ENCODE measurements at regions not wholly inside any gene's neighbourhood (a gene's known extent, or its start where the extent isn't known, plus 50 kb on each side); places are given as distances from the start of the nearest gene placed in this dataset.
"Not testable (repeated sequence)": the region's sequence is repeated elsewhere in the genome, so short reads cannot be mapped to it uniquely, and the experiment has no call there.

GRCh38 chr16:60945225-60945624 lies 1091.0 kb downstream of the CDH8 start:
- H3K9me2 ChIP-seq (ENCODE audit: insufficient read depth, low read length), result no peaks in the 10 kb centered on the region
- TF ChIP-seq TAF1 (IDR thresholded peaks at IDR 0.05; ENCODE audit: low read depth) (no peak), MXI1 (conservative IDR thresholded peaks at IDR 0.05; ENCODE audit: poor library complexity, severe bottlenecking) (no peak), SMC3 (conservative IDR thresholded peaks at IDR 0.05; ENCODE audit: poor library complexity) (no peak), EZH2 (IDR thresholded peaks at IDR 0.05; ENCODE audit: borderline replicate concordance, insufficient read depth, low read length, poor library complexity, severe bottlenecking) (no peak), POLR2AphosphoS5 (IDR thresholded peaks at IDR 0.05) (no peak), CTCF (IDR thresholded peaks at IDR 0.05; ENCODE audit: poor library complexity, severe bottlenecking) (no peak), EP300 (conservative IDR thresholded peaks at IDR 0.05; ENCODE audit: poor library complexity, severe bottlenecking) (no peak), REST (IDR thresholded peaks at IDR 0.05; ENCODE audit: borderline replicate concordance) (peak; percentile 56)
- no peaks in the 10 kb centered on the region for H4K20me1 ChIP-seq (ENCODE audit: insufficient read depth)
- H2AFZ ChIP-seq (ENCODE audit: low read depth, low read length), result no peak overlapping the region
- H3K27ac ChIP-seq (ENCODE audit: low read length), result no peak overlapping the region
- no peaks in the 10 kb centered on the region for H3K27me3 ChIP-seq (ENCODE audit: insufficient read depth, low read depth, low read length)
- no peaks in the 10 kb centered on the region for H3K79me2 ChIP-seq (replicated peaks; ENCODE audit: insufficient read depth, low read length)
- H3K9me3 ChIP-seq (ENCODE audit: low read length), result no peaks in the 10 kb centered on the region
- no peak overlapping the region for H3K9ac ChIP-seq (ENCODE audit: low read length)
- H3K4me3 ChIP-seq (ENCODE audit: low read length), result no peak overlapping the region
- no peak overlapping the region for H3K4me2 ChIP-seq (ENCODE audit: low read length)
- no peaks in the 10 kb centered on the region for H3F3A ChIP-seq (ENCODE audit: insufficient read depth, low read length, poor library complexity, severe bottlenecking)
- no peaks in the 10 kb centered on the region for H3K36me3 ChIP-seq (ENCODE audit: insufficient read depth, low read length)

- not testable (repeated sequence) for H3K79me2 ChIP-seq (replicated peaks; ENCODE audit: insufficient read depth, low read length); H3F3A ChIP-seq (ENCODE audit: insufficient read depth, low read length, poor library complexity, severe bottlenecking); H3K27me3 ChIP-seq (ENCODE audit: insufficient read depth, low read depth, low read length); H3K9ac ChIP-seq (ENCODE audit: low read length); H3K27ac ChIP-seq (ENCODE audit: low read length); H3K9me2 ChIP-seq (ENCODE audit: insufficient read depth, low read length); H2AFZ ChIP-seq (ENCODE audit: low read depth, low read length); H3K9me3 ChIP-seq (ENCODE audit: low read length); H3K4me3 ChIP-seq (ENCODE audit: low read length); H3K36me3 ChIP-seq (ENCODE audit: insufficient read depth, low read length); H4K20me1 ChIP-seq (ENCODE audit: insufficient read depth); H3K4me2 ChIP-seq (ENCODE audit: low read length)
These were observed 1100.0 kb downstream of the CDH8 start for GRCh38 chr16:60936189-60936588.

GRCh38 chr16:60932600-60932999 lies 1103.6 kb downstream of the CDH8 start:
- Histone ChIP-seq H3K9me2 (ENCODE audit: insufficient read depth, low read length) (no peaks in the 10 kb centered on the region), H3K9ac (ENCODE audit: low read length) (no peak overlapping the region), H2AFZ (ENCODE audit: low read depth, low read length) (no peak overlapping the region), H3K27me3 (ENCODE audit: insufficient read depth, low read depth, low read length) (no peaks in the 10 kb centered on the region), H3K36me3 (ENCODE audit: insufficient read depth, low read length) (no peaks in the 10 kb centered on the region), H3K27ac (ENCODE audit: low read length) (no peak overlapping the region), H3K9me3 (ENCODE audit: low read length) (no peaks in the 10 kb centered on the region), H3F3A (ENCODE audit: insufficient read depth, low read length, poor library complexity, severe bottlenecking) (no peaks in the 10 kb centered on the region), H3K4me3 (ENCODE audit: low read length) (no peak overlapping the region), H4K20me1 (ENCODE audit: insufficient read depth) (no peaks in the 10 kb centered on the region), H3K79me2 (replicated peaks; ENCODE audit: insufficient read depth, low read length) (no peaks in the 10 kb centered on the region), H3K4me2 (ENCODE audit: low read length) (no peak overlapping the region)
- TF ChIP-seq REST (IDR thresholded peaks at IDR 0.05; ENCODE audit: borderline replicate concordance), result no peak

Data from neural cell (in vitro differentiated cells).